Suprapubic skin (tissue), 4 donors: ENCODE measurements at regions not wholly inside any gene's neighbourhood (a gene's known extent, or its start where the extent isn't known, plus 50 kb on each side); places are given as distances from the start of the nearest gene placed in this dataset.

Experiments used
- CTCF ChIP-seq, 2 donors: fragments of 200-600 bp in 1 of 2; fragments of 450-650 bp in 1 of 2; sonication (generic) in 1 of 2; IDR thresholded peaks; one replicate each; pipeline ENCODE4 v1.5.1; 2016 to 2019; ENCODE audit warnings: antibody characterized with exemption in 2 of 2, mild to moderate bottlenecking in 1 of 2, moderate library complexity in 1 of 2
- POLR2A ChIP-seq, 2 donors: fragments of 450-650 bp; IDR thresholded peaks; one replicate each; pipeline ENCODE4 v1.6.1; 2017; ENCODE audit warnings: antibody characterized with exemption in 2 of 2, mild to moderate bottlenecking in 2 of 2, moderate library complexity in 2 of 2
- POLR2AphosphoS5 ChIP-seq, 3 donors: sonication (generic); formaldehyde crosslinking; IDR thresholded peaks; one replicate each; pipeline ENCODE4 v1.6.1; 2017; ENCODE audit warnings: antibody characterized with exemption in 3 of 3

- TF ChIP-seq POLR2A (IDR thresholded peaks at IDR 0.05) (no peak), CTCF (IDR thresholded peaks at IDR 0.05) (no peak), POLR2AphosphoS5 (IDR thresholded peaks at IDR 0.05) (no peak)
These were observed 958.9 kb upstream of the CNTN5 start for GRCh38 chr11:98061858-98062257.
